SK-N-SH treated with all-trans-retinoic acid at 6 μM for 48 hours (cell line): ENCODE measurements at regions not wholly inside any gene's neighbourhood (a gene's known extent, or its start where the extent isn't known, plus 50 kb on each side); places are given as distances from the start of the nearest gene placed in this dataset.

Experiments
- ATAC-seq: fragments of 200-7000 bp; cut with Tn5 transposase; 3 replicates; pipeline ENCODE4 v1.9.1; 2020; ENCODE audit warnings: mild to moderate bottlenecking, moderate library complexity
- ARNTL ChIP-seq: fragments of 450-650 bp; formaldehyde crosslinking; IDR thresholded peaks from 2 replicates; pipeline ENCODE4 v1.5.0; 2020; ENCODE audit warnings: low read depth, mild to moderate bottlenecking, moderate library complexity, borderline replicate concordance
- BACH2 ChIP-seq: fragments of 250-450 bp; sonication (Bioruptor Pico); IDR thresholded peaks from 2 replicates; pipeline ENCODE4 v1.9.0; 2021; ENCODE audit warnings: mild to moderate bottlenecking, borderline replicate concordance
- CSDC2 ChIP-seq: fragments of 250-450 bp; sonication (Bioruptor Pico); IDR thresholded peaks from 2 replicates; pipeline ENCODE4 v1.5.0; 2020; ENCODE audit warnings: mild to moderate bottlenecking, moderate library complexity
- CSRNP3 ChIP-seq: fragments of 250-450 bp; sonication (Bioruptor Pico); IDR thresholded peaks from 2 replicates; pipeline ENCODE4 v1.5.1; 2021; ENCODE audit warnings: mild to moderate bottlenecking, moderate library complexity
- ESRRG ChIP-seq: fragments of 250-450 bp; sonication (Bioruptor Pico); IDR thresholded peaks from 2 replicates; pipeline ENCODE4 v1.6.1; 2021; ENCODE audit warnings: mild to moderate bottlenecking
- GLIS3 ChIP-seq: fragments of 250-450 bp; sonication (Bioruptor Pico); IDR thresholded peaks from 2 replicates; pipeline ENCODE4 v1.5.0; 2020; ENCODE audit warnings: mild to moderate bottlenecking, moderate library complexity
- ISL1 ChIP-seq: fragments of 250-450 bp; sonication (Bioruptor Pico); IDR thresholded peaks from 2 replicates; pipeline ENCODE4 v2.1.2; 2022; ENCODE audit warnings: mild to moderate bottlenecking, moderate library complexity
- PPARA ChIP-seq: fragments of 250-450 bp; sonication (Bioruptor Pico); IDR thresholded peaks from 2 replicates; pipeline ENCODE4 v1.5.0; 2020; ENCODE audit warnings: mild to moderate bottlenecking, borderline replicate concordance
- RARB ChIP-seq: fragments of 250-450 bp; sonication (Bioruptor Pico); IDR thresholded peaks from 2 replicates; pipeline ENCODE4 v1.8.0; 2021; ENCODE audit warnings: mild to moderate bottlenecking, moderate library complexity
- SNAI2 ChIP-seq: fragments of 250-450 bp; sonication (Bioruptor Pico); IDR thresholded peaks from 2 replicates; pipeline ENCODE4 v1.5.0; 2020; ENCODE audit warnings: mild to moderate bottlenecking, moderate library complexity
- TCF4 ChIP-seq: fragments of 250-450 bp; sonication (Bioruptor Pico); IDR thresholded peaks from 2 replicates; pipeline ENCODE4 v1.8.0; 2021; ENCODE audit warnings: mild to moderate bottlenecking, moderate library complexity, borderline replicate concordance
- TOX ChIP-seq: fragments of 250-450 bp; sonication (Bioruptor Pico); IDR thresholded peaks from 2 replicates; pipeline ENCODE4 v1.8.0; 2021; ENCODE audit warnings: mild to moderate bottlenecking, moderate library complexity, borderline replicate concordance
- ZFP3 ChIP-seq: fragments of 250-450 bp; sonication (Bioruptor Pico); IDR thresholded peaks from 2 replicates; pipeline ENCODE4 v1.5.0; 2020; ENCODE audit warnings: mild to moderate bottlenecking, moderate library complexity
- ZFP30 ChIP-seq: fragments of 450-650 bp; formaldehyde crosslinking; IDR thresholded peaks from 2 replicates; pipeline ENCODE4 v1.5.0; 2022; ENCODE audit warnings: mild to moderate bottlenecking, moderate library complexity
- ZNF565 ChIP-seq: fragments of 450-650 bp; formaldehyde crosslinking; conservative IDR thresholded peaks from 2 replicates; pipeline ENCODE4 v1.5.0; 2020; ENCODE audit warnings: low read depth, mild to moderate bottlenecking, moderate library complexity
- ZNF70 ChIP-seq: fragments of 450-650 bp; formaldehyde crosslinking; IDR thresholded peaks from 2 replicates; pipeline ENCODE4 v1.5.0; 2020; ENCODE audit warnings: mild to moderate bottlenecking, moderate library complexity
- TF ChIP-seq, protein P1 (sequence below): fragments of 250-450 bp; sonication (Bioruptor Pico); IDR thresholded peaks from 2 replicates; pipeline ENCODE4 v1.8.0; 2020; ENCODE audit warnings: mild to moderate bottlenecking, moderate library complexity, borderline replicate concordance
- TF ChIP-seq, protein P2 (sequence below): fragments of 250-450 bp; sonication (Bioruptor Pico); IDR thresholded peaks from 2 replicates; pipeline ENCODE4 v1.8.0; 2021; ENCODE audit warnings: low read depth, mild to moderate bottlenecking, moderate library complexity, borderline replicate concordance
- TF ChIP-seq, protein P3 (sequence below): fragments of 250-450 bp; sonication (Bioruptor Pico); IDR thresholded peaks from 2 replicates; pipeline ENCODE4 v1.5.0; 2020; ENCODE audit warnings: mild to moderate bottlenecking, moderate library complexity
- TF ChIP-seq, protein P4 (sequence below): fragments of 250-450 bp; sonication (Bioruptor Pico); IDR thresholded peaks from 2 replicates; pipeline ENCODE4 v1.5.1; 2020; ENCODE audit warnings: low read depth, mild to moderate bottlenecking, moderate library complexity

DNA sequence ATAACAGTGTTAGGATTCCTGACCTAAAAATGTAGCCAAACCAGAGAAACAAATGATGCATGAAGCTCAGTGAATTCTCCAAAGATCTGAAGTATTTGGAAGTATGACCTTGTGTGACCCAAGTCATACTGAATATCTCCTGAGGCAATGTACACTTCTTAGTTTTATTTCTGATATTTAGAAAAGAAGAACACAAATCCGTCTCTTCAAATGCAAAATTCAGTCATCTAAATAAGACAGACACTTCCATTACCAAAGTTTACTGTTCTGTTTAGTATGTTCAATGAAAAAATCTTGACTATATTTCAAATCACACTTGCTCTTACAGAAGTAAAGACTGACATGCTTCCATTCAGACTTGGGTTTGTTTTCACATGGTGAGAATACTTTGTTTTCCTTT is 495.7 kb downstream of the RIT2 start (continued):
- TF ChIP-seq, protein P1, sequence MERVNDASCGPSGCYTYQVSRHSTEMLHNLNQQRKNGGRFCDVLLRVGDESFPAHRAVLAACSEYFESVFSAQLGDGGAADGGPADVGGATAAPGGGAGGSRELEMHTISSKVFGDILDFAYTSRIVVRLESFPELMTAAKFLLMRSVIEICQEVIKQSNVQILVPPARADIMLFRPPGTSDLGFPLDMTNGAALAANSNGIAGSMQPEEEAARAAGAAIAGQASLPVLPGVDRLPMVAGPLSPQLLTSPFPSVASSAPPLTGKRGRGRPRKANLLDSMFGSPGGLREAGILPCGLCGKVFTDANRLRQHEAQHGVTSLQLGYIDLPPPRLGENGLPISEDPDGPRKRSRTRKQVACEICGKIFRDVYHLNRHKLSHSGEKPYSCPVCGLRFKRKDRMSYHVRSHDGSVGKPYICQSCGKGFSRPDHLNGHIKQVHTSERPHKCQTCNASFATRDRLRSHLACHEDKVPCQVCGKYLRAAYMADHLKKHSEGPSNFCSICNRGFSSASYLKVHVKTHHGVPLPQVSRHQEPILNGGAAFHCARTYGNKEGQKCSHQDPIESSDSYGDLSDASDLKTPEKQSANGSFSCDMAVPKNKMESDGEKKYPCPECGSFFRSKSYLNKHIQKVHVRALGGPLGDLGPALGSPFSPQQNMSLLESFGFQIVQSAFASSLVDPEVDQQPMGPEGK (CRISPR knock-in tag) = no peak
- no peak for TF ChIP-seq SNAI2 (CRISPR knock-in tag)
- TF ChIP-seq ARNTL (CRISPR knock-in tag) = no peak
- no peak for TF ChIP-seq CSRNP3
- no peak for TF ChIP-seq ESRRG (CRISPR knock-in tag)
- TF ChIP-seq CSDC2 (CRISPR knock-in tag) = no peak

- no peak for ATAC-seq
- TF ChIP-seq, protein P2, sequence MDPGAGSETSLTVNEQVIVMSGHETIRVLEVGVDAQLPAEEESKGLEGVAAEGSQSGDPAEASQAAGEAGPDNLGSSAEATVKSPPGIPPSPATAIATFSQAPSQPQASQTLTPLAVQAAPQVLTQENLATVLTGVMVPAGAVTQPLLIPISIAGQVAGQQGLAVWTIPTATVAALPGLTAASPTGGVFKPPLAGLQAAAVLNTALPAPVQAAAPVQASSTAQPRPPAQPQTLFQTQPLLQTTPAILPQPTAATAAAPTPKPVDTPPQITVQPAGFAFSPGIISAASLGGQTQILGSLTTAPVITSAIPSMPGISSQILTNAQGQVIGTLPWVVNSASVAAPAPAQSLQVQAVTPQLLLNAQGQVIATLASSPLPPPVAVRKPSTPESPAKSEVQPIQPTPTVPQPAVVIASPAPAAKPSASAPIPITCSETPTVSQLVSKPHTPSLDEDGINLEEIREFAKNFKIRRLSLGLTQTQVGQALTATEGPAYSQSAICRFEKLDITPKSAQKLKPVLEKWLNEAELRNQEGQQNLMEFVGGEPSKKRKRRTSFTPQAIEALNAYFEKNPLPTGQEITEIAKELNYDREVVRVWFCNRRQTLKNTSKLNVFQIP (CRISPR knock-in tag) = no peak
- TF ChIP-seq CSRNP3 = no peak
- no peak for TF ChIP-seq ZFP3 (CRISPR knock-in tag)
- no peak for TF ChIP-seq RARB
- TF ChIP-seq ZNF70 (CRISPR knock-in tag) = no peak
- TF ChIP-seq TOX = no peak
- TF ChIP-seq GLIS3 (CRISPR knock-in tag) = no peak
- TF ChIP-seq CSDC2 (CRISPR knock-in tag) = no peak
- TF ChIP-seq ZNF565 (CRISPR knock-in tag) = no peak
- TF ChIP-seq TCF4 (CRISPR knock-in tag) = no peak
- no peak for TF ChIP-seq ESRRG (CRISPR knock-in tag)
- TF ChIP-seq, protein P3, sequence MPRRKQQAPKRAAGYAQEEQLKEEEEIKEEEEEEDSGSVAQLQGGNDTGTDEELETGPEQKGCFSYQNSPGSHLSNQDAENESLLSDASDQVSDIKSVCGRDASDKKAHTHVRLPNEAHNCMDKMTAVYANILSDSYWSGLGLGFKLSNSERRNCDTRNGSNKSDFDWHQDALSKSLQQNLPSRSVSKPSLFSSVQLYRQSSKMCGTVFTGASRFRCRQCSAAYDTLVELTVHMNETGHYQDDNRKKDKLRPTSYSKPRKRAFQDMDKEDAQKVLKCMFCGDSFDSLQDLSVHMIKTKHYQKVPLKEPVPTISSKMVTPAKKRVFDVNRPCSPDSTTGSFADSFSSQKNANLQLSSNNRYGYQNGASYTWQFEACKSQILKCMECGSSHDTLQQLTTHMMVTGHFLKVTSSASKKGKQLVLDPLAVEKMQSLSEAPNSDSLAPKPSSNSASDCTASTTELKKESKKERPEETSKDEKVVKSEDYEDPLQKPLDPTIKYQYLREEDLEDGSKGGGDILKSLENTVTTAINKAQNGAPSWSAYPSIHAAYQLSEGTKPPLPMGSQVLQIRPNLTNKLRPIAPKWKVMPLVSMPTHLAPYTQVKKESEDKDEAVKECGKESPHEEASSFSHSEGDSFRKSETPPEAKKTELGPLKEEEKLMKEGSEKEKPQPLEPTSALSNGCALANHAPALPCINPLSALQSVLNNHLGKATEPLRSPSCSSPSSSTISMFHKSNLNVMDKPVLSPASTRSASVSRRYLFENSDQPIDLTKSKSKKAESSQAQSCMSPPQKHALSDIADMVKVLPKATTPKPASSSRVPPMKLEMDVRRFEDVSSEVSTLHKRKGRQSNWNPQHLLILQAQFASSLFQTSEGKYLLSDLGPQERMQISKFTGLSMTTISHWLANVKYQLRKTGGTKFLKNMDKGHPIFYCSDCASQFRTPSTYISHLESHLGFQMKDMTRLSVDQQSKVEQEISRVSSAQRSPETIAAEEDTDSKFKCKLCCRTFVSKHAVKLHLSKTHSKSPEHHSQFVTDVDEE = no peak
- TF ChIP-seq SNAI2 (CRISPR knock-in tag) = no peak
- TF ChIP-seq ISL1 (CRISPR knock-in tag) = no peak
These were observed 494.8 kb downstream of the RIT2 start for GRCh38 chr18:42620657-42621056.

DNA sequence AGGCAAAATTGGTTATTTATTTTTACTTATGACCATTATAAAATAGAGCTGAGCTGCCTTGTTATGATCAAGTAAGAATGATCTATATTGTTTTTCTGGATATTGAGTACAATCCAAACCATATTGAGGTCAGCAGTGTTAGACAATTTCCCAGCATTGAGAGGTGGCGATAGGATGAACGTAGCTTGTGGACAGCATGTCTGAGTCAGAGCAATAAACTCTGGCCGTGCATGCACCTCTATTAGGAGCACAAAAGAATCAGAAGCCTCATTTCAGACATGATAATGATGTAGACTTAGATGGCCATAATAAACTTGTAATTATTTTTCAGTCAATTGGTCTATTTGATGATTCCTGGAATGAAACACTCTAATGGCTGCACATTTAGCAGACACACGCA is 491.6 kb downstream of the RIT2 start:
- ATAC-seq = no peak
- no peak for TF ChIP-seq TCF4 (CRISPR knock-in tag)

DNA sequence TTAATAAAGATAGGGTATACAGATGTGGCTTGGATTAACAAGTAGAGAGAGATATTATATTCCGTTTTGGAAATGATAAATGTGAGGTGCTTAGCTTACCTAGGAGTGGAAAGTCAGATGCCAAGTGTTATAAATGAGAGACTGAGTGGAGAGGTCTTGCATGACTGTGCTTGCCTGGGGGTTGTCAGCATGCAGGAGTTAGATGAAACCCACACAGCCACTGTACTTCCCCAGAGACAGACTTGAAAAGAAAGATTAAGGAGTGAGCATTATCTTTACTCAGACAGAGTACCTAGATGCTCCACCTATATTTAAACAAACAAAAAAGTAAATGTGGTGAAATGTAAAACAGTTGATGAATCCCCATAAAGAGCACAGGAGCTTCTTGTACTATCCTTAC is 482.7 kb downstream of the RIT2 start:
- no peak for TF ChIP-seq SNAI2 (CRISPR knock-in tag)
- TF ChIP-seq, protein P4, sequence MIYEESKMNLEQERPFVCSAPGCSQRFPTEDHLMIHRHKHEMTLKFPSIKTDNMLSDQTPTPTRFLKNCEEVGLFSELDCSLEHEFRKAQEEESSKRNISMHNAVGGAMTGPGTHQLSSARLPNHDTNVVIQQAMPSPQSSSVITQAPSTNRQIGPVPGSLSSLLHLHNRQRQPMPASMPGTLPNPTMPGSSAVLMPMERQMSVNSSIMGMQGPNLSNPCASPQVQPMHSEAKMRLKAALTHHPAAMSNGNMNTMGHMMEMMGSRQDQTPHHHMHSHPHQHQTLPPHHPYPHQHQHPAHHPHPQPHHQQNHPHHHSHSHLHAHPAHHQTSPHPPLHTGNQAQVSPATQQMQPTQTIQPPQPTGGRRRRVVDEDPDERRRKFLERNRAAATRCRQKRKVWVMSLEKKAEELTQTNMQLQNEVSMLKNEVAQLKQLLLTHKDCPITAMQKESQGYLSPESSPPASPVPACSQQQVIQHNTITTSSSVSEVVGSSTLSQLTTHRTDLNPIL (CRISPR knock-in tag) = no peak
- TF ChIP-seq, protein P3 = no peak
- TF ChIP-seq ZFP30 (CRISPR knock-in tag) = no peak
- TF ChIP-seq ISL1 (CRISPR knock-in tag) = no peak
- no peak for TF ChIP-seq GLIS3 (CRISPR knock-in tag)
- no peak for TF ChIP-seq BACH2
- no peak for TF ChIP-seq CSRNP3
- no peak for TF ChIP-seq ZNF70 (CRISPR knock-in tag)
- no peak for TF ChIP-seq CSDC2 (CRISPR knock-in tag)
- TF ChIP-seq ZFP3 (CRISPR knock-in tag) = no peak
- TF ChIP-seq PPARA (CRISPR knock-in tag) = no peak
- TF ChIP-seq, all 23 proteins: peak for 0
- no peak for ATAC-seq
